GM12892 (cell line): ENCODE measurements at regions not wholly inside any gene's neighbourhood (a gene's known extent, or its start where the extent isn't known, plus 50 kb on each side); places are given as distances from the start of the nearest gene placed in this dataset.

ENCODE experiments used
- DNase-seq: peaks from one replicate; pipeline ENCODE4 v3.0.0; 2011; ENCODE audit not compliant: insufficient read length
- FAIRE-seq: peaks from 2 replicates; lab custom pipeline; 2011; peaks lifted over from hg19 to GRCh38; lab: Jason Lieb, UNC
- POLR2A ChIP-seq: IDR thresholded peaks from 2 replicates; pipeline ENCODE4 v1.6.1; 2011; ENCODE audit warnings: low read depth, low read length, control low read depth
- POLR2AphosphoS5 ChIP-seq: IDR thresholded peaks from 2 replicates; pipeline ENCODE4 v1.6.1; 2011; ENCODE audit warnings: low read depth, low read length, control low read depth
- TAF1 ChIP-seq: IDR thresholded peaks from 2 replicates; pipeline ENCODE4 v1.6.1; 2011; ENCODE audit warnings: low read depth, mild to moderate bottlenecking, control low read depth, low read length, borderline replicate concordance

DNA sequence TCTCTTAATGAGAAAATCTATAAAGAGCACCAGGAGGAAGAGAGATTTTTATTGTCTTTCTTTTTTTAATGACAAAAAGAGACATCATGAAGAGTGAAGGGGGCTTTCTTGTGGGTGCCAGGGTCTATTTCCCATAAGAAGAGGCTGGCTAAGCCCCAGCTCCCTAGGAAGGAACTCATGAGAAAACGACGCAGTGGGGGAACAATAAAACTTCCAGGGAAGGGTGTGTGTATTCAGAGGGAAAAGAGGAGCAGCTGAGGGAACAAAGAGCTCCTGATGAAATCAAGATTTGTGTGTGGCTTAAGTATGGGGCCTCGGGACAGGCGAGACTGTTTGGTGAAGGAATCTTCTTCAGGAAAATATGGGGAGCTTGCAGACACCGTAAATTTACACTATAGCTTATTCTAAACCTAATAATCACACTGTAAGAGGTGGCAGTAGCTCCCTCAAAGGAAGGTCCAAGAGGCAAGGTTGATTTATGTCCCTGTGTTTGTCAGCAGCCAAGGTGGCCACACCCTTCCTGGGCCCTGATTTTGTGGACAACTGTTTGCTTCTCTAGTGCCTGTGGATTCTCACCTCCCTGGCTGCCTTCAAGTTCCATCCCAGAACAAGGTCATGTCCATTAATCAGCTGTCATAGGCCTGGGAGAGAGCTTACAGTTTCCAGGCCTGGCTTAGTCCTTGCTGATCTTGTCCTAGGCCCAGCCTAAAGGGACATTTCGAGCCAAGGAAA lies 615.7 kb downstream of the INSC start:
- no peak for FAIRE-seq

DNA sequence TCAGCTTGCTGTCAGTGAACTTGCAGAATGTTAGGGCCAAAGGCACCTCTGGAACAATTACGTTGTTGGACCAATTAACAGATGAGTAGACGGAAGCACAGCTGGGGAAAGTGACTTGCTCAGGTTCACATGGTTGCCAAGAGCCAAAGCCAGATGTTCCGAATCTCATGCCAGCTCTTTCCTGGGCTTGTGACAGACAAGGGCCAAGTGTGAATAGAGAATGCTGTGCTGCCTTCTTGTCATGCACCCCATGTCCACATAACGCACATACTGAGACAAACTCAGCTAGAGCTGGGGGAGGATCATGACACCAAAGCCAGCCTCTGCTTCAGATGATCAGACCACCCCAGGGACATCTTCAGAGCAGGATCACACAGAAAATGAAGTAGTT lies 616.3 kb downstream of the INSC start:
- FAIRE-seq (no peak), DNase-seq (no peak)
- TF ChIP-seq POLR2AphosphoS5: no peak
- no peak for TF ChIP-seq POLR2A
- no peak for TF ChIP-seq TAF1

More for the DNA sequence above, 615.7 kb downstream of the INSC start:
- TF ChIP-seq POLR2A: no peak
- no peak for TF ChIP-seq TAF1
- no peak for TF ChIP-seq POLR2AphosphoS5
- no peak for DNase-seq

DNA sequence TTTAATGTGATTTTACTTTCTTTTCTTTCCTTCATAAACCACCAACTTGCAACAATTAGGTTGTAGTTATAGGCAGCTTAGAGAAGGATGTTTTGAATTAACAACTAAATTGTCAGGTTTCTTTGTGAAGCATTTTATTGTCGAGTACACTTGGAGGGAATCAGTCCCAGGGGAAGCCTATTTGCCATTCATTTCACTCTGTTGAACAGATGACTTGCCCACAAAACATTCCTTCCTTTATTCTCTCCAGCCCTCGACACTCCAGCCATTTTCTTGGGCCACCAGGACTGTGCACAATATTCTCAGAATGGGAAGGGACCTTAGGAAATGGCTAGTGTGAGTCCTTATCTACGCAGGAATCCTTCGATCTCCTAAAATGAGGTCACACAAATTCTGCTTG lies 620.6 kb downstream of the SOX6 start:
- no peak for TF ChIP-seq POLR2A
- no peak for TF ChIP-seq TAF1
- TF ChIP-seq POLR2AphosphoS5: no peak
- FAIRE-seq: no peak
- DNase-seq: no peak

DNA sequence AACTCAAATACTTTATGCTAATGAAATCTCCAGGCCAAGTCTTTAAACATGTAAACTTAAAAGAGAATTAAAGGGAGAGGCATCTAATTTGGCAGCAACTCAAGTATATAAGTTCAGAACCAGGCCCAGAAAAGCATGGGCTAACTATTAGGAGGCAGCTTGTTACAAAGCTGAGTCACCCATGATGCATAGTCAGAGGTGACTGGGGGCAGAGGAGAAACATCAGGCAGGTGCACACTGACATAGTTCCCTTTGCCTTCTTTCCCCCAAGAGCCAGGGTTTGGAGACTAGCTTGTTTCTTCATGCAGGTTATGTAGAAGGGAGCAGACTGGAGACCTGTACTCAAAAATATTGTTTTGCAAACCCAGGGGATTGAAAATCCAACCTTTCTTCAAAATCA lies 619.0 kb downstream of the SOX6 start:
- no peak for FAIRE-seq
- no peak for DNase-seq
- TF ChIP-seq POLR2A: no peak
- no peak for TF ChIP-seq POLR2AphosphoS5
- no peak for TF ChIP-seq TAF1

DNA sequence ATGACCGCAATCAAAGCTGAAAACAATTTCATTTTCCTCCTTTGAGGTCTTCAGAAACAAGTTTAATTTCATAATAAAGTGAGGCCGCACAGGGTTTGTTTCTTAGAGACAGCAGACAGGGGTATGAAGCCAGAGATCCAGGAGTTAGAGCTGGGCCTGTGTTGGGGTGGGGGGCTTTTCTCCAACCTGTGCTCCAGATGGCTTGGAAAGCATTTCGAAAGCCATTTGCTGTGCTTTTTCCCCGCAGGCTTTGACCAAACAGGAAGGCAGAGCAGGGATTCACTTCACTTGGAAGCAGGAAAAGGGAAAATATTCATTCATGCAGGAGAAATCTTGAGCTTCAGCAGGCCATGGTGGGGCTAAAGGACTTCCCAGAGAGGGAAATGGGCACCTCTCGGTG lies 617.4 kb downstream of the SOX6 start:
- DNase-seq (no peak), FAIRE-seq (no peak)
- no peak for TF ChIP-seq POLR2AphosphoS5
- TF ChIP-seq POLR2A: no peak

DNA sequence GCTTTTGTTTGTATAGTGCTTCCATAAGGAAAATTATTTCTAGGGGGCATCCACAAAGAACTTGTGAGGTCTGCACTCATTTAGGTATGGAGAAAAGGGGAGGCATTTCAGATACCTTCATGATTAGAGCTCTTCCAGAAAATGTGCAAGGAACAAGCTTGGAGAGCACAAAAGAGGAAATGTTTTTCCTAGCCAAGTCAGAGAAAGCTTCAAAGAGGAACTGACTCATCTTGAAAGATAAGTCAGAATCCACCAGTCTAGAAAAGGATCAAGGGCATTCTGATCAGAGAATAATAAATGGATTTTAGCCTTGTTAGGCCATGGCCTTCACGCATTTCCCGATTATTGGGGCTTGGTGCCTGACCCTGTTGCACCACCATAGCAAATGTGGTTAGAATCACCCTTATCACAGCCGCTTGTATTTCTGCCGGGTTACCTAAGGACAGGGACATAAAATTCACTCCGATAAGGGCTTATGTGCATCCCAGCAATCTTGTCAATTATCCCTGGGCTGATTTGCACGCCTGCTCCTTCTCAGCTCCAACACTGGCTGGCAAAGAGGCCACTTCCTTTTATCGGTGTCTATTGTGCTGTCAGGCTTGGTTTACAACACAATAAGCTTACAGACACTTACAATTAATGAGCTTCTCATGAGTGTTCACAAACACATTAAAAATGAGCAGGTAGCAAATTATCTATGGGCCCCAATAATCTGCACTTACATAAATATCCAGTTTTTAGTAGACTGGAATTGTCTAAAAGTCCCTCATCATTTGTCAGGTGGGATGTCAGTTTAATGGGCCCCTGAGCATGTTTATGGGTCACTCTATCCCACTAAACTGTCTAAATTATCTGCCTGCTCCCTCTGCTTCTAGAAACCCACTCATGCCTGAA lies 613.5 kb downstream of the SOX6 start:
- DNase-seq (no peak), FAIRE-seq (no peak)
- TF ChIP-seq TAF1: no peak
- no peak for TF ChIP-seq POLR2A
- TF ChIP-seq POLR2AphosphoS5: no peak

DNA sequence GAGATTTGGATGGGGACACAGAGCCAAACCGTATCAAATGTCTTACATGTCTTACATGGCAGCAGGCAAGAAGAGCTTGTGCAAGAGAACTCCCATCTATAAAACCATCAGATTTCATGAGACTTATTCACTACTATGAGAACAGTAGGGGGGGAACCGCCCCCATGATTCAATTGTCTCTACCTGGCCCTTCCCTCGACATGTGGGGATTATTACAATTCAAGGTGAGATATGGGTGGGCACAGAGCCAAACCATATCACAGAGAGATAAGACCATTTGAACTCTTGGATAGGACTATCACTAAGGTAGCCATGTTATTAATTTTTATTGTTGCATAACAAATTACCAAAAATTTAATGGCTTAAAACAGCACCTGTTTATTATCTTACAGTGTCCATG lies 611.7 kb downstream of the SOX6 start:
- TF ChIP-seq POLR2AphosphoS5: no peak
- TF ChIP-seq POLR2A: no peak
- TF ChIP-seq TAF1: no peak
- DNase-seq (no peak), FAIRE-seq (no peak)

DNA sequence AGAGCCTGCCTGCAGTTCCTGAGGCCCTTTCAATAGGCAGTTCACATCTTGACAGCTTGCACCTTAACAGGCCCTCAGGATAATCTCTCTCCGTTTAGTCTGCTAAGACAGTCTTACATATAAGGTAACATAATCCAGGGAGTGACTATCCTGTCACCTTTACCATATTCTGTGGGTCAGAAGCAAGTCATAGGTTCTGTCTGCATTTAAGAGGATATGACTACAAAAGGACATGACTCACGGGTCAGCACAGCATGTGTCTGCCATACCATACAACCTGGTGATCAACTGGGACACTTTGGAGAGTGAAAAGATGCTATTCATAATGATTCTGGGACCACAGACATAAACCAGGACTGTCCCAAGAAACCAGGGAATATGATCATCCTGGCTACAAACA lies 611.1 kb downstream of the SOX6 start:
- TF ChIP-seq POLR2AphosphoS5 (no peak), POLR2A (no peak), TAF1 (no peak)
- DNase-seq (no peak), FAIRE-seq (no peak)

DNA sequence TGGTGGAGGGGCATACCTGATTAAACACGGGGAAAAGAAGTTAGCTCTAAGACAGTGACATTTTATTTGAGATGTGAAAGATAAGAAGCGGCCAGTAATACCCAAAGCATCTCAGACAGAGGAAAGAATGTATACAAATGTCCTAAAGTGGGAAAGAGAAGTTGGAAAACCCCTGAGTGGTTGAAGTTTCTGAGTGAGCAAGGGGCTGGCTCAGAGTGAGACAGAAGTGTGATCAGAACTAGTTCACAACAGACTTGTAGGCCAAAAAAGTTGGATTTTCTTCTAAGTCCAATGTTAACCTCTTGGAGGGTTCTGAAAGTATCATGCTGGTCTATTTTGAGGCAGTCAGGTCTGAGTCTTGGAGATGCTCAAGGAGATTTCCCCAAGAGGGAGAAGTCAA lies 608.7 kb downstream of the SOX6 start:
- TF ChIP-seq TAF1 (no peak), POLR2AphosphoS5 (no peak), POLR2A (no peak)
- no peak for FAIRE-seq

DNA sequence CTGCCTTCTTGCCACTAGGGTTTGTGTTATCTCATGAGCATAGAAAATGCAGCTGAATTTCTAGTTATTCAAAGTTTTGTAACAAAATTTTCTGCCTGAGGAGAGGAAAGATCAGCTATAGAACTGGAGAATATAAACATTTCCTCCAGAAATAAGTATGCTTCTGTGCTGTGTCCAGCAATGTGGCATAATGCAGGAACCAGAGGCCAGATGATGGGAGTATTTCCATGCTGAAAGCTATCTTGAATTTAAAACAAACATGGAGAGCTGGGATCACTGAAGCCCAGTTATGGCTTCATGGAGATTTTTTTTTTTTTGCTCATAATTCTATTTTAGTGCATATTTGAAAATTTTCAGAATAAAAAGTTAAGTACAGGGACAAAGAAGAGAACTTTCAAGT lies 608.2 kb downstream of the SOX6 start:
- TF ChIP-seq TAF1: no peak
- TF ChIP-seq POLR2A: no peak
- no peak for TF ChIP-seq POLR2AphosphoS5

More for the DNA sequence above, 608.7 kb downstream of the SOX6 start:
- DNase-seq: no peak

DNA sequence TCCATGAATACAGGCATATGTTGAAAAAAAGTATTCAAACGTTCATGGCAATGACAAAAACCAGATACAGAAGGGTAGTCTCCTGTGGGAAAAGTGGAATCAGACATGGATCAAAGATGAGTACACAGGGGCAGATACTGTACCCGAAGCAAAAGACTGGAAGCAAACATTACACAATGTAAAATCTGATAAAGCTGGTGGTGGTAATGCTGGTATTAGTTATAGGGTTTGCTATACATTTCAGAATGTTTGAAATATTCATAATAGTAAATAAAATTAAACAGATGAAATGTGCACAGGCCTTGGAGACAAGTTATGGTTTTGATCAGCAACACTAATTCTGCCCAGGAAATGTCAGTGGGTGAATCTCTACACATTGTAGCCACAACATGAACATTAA lies 607.6 kb downstream of the SOX6 start:
- no peak for FAIRE-seq
- DNase-seq: no peak
- TF ChIP-seq TAF1 (no peak), POLR2AphosphoS5 (no peak), POLR2A (no peak)

More for the DNA sequence above, 608.2 kb downstream of the SOX6 start:
- DNase-seq (no peak), FAIRE-seq (no peak)

DNA sequence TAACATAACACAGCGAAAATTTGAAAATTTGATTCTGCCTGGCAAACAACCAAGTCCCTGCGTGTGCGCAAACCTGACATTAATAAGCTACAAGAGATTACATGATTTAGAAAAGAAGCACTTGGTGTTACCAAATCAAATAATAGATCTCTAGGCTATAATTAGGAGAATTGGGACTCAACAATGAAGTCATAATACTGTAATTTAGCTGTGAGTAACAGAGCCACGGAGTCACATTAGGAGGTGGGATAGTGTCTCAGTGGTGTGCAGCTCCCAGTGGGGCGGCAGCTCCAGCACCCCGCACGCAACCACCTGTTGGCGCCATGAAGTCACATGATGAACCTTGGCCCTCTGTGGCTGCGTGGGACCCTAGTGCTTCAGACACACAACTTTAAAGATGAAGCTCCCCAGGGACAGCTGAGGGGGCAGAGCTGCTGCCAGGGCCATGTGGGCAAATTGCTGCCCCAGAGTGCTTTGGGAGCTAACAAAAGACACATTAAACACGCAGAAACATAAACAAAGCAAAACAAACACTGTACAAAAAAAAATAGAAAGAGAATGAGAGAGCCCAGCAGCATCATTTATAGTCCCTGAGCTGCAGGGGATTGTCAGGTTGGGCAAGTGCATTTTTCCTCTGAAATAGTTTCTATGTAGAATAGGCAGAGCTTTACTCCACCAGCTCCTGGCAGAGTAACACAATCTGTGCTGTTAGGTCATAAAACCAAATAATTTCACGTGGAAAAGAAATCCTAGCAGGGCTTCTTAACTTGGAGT lies 605.6 kb downstream of the SOX6 start:
- FAIRE-seq (no peak), DNase-seq (no peak)
- TF ChIP-seq POLR2A (no peak), TAF1 (no peak), POLR2AphosphoS5 (no peak)

DNA sequence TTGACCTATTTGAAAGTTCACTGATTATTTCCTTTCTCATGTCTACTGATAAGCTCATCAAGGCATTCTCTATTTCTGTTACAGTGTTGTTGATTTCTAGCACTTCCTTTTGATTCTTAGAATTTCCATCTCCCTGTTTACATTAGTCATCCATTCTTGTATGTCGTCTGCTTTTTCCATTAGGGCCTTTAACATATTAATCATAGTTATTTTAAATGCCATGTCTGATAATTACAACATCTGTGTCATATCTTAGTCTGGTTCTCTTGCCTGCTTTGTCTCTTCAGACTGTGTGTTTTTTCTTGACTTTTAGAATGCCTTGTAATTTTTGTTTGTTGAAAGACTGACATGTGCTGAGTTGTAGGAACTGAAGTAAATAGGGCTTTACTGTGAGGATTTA lies 602.1 kb downstream of the SOX6 start:
- FAIRE-seq (no peak), DNase-seq (no peak)
- TF ChIP-seq POLR2A (no peak), TAF1 (no peak)
